ENCODE measurements at regions not wholly inside any gene's neighbourhood (a gene's known extent, or its start where the extent isn't known, plus 50 kb on each side); places are given as distances from the start of the nearest gene placed in this dataset.

GRCh38 chr2:2706306-2706705 is 375.2 kb upstream of the MYT1L start (continued):
- TF ChIP-seq E2F6 (IDR thresholded peaks at IDR 0.05): no peak

Data from H1 (cell line).